ENCODE measurements at regions not wholly inside any gene's neighbourhood (a gene's known extent, or its start where the extent isn't known, plus 50 kb on each side); places are given as distances from the start of the nearest gene placed in this dataset.

DNA sequence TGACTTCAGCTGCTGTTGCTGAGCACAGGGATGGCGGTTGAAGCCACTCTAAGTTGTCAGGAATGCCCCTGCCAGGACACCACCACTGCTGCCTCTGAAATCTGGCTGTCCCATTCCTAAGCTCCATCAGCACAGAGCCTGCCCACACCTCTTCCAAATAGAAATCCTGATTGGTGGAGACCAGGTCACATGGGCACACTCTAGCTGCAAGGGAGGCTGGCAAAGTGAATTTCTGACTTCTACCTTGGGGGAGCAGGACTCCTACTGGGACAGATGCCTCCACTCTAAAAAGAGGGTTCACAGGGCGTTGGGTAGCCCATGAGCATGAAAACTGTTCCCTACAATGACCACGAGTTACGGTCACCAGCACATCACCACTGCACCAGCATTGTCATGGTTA is 83.8 kb upstream of the TARDBP start:
- TF ChIP-seq, protein P1, sequence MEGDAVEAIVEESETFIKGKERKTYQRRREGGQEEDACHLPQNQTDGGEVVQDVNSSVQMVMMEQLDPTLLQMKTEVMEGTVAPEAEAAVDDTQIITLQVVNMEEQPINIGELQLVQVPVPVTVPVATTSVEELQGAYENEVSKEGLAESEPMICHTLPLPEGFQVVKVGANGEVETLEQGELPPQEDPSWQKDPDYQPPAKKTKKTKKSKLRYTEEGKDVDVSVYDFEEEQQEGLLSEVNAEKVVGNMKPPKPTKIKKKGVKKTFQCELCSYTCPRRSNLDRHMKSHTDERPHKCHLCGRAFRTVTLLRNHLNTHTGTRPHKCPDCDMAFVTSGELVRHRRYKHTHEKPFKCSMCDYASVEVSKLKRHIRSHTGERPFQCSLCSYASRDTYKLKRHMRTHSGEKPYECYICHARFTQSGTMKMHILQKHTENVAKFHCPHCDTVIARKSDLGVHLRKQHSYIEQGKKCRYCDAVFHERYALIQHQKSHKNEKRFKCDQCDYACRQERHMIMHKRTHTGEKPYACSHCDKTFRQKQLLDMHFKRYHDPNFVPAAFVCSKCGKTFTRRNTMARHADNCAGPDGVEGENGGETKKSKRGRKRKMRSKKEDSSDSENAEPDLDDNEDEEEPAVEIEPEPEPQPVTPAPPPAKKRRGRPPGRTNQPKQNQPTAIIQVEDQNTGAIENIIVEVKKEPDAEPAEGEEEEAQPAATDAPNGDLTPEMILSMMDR (IDR thresholded peaks at IDR 0.05; ENCODE audit: borderline replicate concordance, control extremely low read depth, extremely low read depth, insufficient read depth, missing control alignments) = no peak
- no peak for DNase-seq (ENCODE audit: low spot score)
- in situ Hi-C loops (cut with MboI; ENCODE audit: low sequenced_read_pairs, unreplicated experiment) = loop anchor here (25.0 kb wide), 1 partner anchor 416 kb away; no protein-coding TSS in a partner anchor

DNA sequence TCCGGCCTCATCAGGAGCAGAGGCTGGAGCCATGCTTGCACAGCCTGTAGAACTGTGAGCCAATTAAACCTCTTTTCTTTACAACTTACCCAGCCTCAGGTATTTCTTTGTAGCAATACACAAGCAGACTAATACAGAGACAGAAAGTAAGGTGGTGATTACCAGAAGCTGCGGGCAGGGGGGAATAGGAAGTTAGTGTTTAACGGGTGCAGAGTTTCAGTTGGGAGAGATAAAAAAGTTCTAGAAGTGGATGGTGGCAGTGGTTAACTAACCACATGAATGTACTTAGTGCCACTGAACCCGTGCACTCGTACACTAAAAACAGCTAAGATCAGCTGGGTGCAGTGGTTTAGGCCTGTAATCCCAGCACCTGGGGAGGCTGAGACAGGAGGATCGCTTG is 80.4 kb upstream of the TARDBP start:
- no peak for DNase-seq (ENCODE audit: low spot score)
- in situ Hi-C loops (cut with MboI; ENCODE audit: low sequenced_read_pairs, unreplicated experiment) = loop anchor here (25.0 kb wide), 1 partner anchor 420 kb away; no protein-coding TSS in a partner anchor
- TF ChIP-seq, protein P1 (IDR thresholded peaks at IDR 0.05; ENCODE audit: borderline replicate concordance, control extremely low read depth, extremely low read depth, insufficient read depth, missing control alignments) = no peak

DNA sequence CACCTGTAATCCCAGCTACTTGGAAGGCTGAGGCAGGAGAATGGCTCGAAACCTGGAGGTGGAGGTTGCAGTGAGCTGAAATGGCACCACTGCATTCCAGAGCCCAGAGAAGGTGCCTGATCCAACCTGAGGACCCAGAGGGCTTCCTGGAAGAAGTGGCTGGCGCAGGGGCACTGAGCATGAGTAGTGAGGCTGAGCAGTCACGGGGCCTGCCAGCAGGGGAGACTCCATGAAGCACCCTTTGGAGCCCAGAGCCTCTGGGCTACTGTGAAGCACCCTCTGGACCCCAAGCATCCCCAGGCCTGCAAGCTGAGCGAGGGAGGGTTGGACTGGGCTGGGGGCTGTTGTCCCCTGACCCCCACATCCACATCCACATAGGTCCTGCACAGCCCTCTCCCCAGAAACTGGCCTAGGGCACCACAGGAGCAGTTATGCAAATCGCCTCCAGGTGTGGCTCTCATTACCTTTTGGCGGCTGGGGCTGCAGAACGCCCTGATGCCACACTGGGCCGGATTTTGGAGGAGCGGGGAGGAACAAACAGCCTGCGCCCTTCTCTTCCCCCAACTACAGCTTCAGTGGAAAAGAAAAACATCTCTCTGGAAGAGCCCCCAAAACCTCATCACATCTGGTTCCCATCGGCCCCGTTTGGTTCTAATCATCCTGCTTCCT is 78.2 kb upstream of the TARDBP start:
- TF ChIP-seq, protein P1 (IDR thresholded peaks at IDR 0.05; ENCODE audit: borderline replicate concordance, control extremely low read depth, extremely low read depth, insufficient read depth, missing control alignments) = no peak
- in situ Hi-C loops (cut with MboI; ENCODE audit: low sequenced_read_pairs, unreplicated experiment) = loop anchor here (25.0 kb wide), 1 partner anchor 422 kb away; no protein-coding TSS in a partner anchor
- no peak for DNase-seq (ENCODE audit: low spot score)

DNA sequence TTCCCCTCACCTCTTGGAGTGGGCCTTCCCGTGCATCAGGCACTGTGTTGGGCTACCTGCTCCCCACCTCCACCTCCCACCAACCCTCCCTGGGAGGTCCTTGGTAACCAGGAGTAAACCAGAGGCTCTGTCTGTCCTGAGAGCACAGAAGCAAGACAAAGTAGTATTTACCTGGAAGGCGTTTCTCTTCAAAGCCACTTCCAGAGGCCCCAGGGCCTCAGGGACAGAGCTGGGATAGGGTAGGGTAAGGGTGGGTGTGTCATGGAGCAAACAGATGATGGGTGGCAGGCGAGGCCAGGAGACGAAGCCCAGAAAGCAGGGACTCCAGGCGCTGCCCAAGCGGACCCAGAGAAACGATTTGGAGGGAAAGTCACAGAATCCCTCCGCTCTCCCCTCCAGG is 77.2 kb upstream of the TARDBP start:
- no peak for DNase-seq (ENCODE audit: low spot score)
- in situ Hi-C loops (cut with MboI; ENCODE audit: low sequenced_read_pairs, unreplicated experiment) = loop anchor here (25.0 kb wide), 1 partner anchor 423 kb away; no protein-coding TSS in a partner anchor
- TF ChIP-seq, protein P1 (IDR thresholded peaks at IDR 0.05; ENCODE audit: borderline replicate concordance, control extremely low read depth, extremely low read depth, insufficient read depth, missing control alignments) = no peak

DNA sequence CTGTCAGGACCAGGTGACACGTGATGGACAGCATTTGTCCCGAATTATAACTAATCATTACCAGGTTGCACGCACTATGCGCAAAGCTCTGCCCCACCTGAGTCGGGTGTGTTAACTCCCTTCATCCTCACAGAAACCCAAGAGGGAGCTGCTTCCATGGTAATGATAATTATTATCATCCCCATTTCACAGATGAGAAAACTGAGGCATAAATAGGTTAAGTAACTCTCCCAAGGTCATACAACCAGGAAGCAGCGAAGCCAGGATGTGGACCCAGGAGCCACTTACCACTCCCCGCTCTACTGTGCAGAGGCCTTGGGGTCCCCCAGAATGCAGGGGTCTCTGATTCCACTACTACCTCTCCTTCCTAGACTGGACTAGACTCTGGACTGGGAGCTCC is 76.7 kb upstream of the TARDBP start:
- TF ChIP-seq, protein P1 (IDR thresholded peaks at IDR 0.05; ENCODE audit: borderline replicate concordance, control extremely low read depth, extremely low read depth, insufficient read depth, missing control alignments) = no peak
- in situ Hi-C loops (cut with MboI; ENCODE audit: low sequenced_read_pairs, unreplicated experiment) = loop anchor here (25.0 kb wide), 1 partner anchor 423 kb away; no protein-coding TSS in a partner anchor
- no peak for DNase-seq (ENCODE audit: low spot score)

DNA sequence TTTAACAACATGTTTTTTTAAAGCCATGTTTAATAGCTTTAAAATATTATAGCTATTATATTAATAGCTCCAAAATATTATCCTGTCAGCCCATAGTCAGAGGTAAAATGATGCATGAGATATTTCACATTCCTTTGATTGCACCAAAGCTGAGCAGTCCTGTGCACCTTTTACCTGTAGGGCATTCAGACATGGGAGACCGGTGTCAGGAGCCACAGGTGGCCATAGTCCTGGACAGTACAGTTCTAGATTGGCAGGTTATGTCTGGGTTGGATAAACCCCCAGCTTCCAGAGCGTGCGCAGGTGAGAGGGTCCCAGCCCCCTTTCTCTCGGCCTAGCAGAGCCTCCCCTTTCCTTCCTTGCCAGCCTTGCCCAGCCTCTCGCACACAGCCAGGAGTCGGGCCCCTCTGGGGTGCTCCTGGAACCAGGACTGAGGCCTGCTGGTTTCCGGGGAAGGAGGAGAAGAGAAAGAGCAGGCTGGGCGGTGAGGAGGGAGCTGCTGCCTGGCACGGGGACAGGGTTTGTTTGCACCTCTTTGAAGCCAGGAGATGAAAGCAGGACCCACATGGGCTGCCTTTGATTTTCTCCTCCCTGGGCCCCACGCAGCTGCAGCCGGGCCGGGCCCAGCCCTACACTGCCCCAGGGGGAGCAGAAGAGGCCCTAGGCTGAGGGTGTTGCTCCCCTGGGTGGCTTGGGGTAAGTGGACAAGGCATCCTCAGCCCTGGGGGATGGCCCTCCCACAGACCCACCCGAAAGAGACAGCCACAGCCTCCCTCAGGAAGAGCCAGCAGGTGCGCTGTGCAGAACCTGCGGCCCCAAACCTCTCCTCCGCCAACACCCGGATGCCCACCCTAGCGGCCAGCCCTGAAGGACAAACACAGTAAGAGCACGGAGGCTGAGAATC is 75.2 kb upstream of the TARDBP start:
- TF ChIP-seq, protein P1 (IDR thresholded peaks at IDR 0.05; ENCODE audit: borderline replicate concordance, control extremely low read depth, extremely low read depth, insufficient read depth, missing control alignments) = no peak
- DNase-seq (ENCODE audit: low spot score) = no peak
- in situ Hi-C loops (cut with MboI; ENCODE audit: low sequenced_read_pairs, unreplicated experiment) = loop anchor here (25.0 kb wide), 1 partner anchor 425 kb away; no protein-coding TSS in a partner anchor

Measured in GM13976 (cell line).